Endothelial cell of umbilical vein (primary cell): ENCODE measurements at regions not wholly inside any gene's neighbourhood (a gene's known extent, or its start where the extent isn't known, plus 50 kb on each side); places are given as distances from the start of the nearest gene placed in this dataset.

Experiments used
- BruUV-seq: library from RNA; stranded (reverse); fragments of 400-500 nt; replicated peaks from 2 replicates; lab custom pipeline; 2021; lab: Mats Ljungman, UMichigan
- CTCF ChIA-PET: fragments of 300-600, 350-600 bp; sonication (Branson Sonifier 250); formaldehyde crosslinking; loops from one replicate; lab custom pipeline; 2021; ENCODE audit warnings: antibody characterized with exemption, inconsistent platforms; lab: Charles Lee
- POLR2A ChIA-PET: fragments of 300-600, 350-600 bp; sonication (Branson Sonifier 250); formaldehyde crosslinking; loops from one replicate; lab custom pipeline; 2021; ENCODE audit warnings: antibody characterized with exemption, inconsistent platforms; lab: Charles Lee
- DNase-seq: peaks from one replicate; pipeline ENCODE4 v3.0.0-alpha.2; 2011; ENCODE audit warnings: low read depth, low spot score
- FAIRE-seq: peaks from 2 replicates; lab custom pipeline; 2011; peaks lifted over from hg19 to GRCh38; lab: Jason Lieb, UNC
- H2AFZ ChIP-seq: 2 replicates; pipeline ENCODE4 v1.6.0; 2012; ENCODE audit warnings: low read depth, low read length, control low read depth, inconsistent platforms
- H3K27ac ChIP-seq: 2 replicates; pipeline ENCODE4 v1.5.1; 2011; ENCODE audit warnings: low read depth, mild to moderate bottlenecking, control low read depth, low read length, moderate library complexity; ENCODE audit not compliant: insufficient read depth
- H3K27me3 ChIP-seq, 2 experiments: 2 replicates each; pipeline versions ENCODE4 v1.6.0 to v1.6.1; 2011; ENCODE audit warnings: low read length in 2 of 2, mixed read lengths in 1 of 2; ENCODE audit not compliant: control insufficient read depth in 2 of 2, insufficient read depth in 2 of 2
- H3K36me3 ChIP-seq, 2 experiments: 2 replicates in 1 of 2; 3 replicates in 1 of 2; pipeline ENCODE4 v1.5.1; 2011; ENCODE audit warnings: low read length in 2 of 2, mild to moderate bottlenecking in 1 of 2, moderate library complexity in 1 of 2; ENCODE audit not compliant: control insufficient read depth in 2 of 2, insufficient read depth in 2 of 2; ENCODE audit errors: extremely low read depth in 1 of 2
- H3K4me1 ChIP-seq: 3 replicates; pipeline ENCODE4 v1.5.1; 2011; ENCODE audit warnings: mild to moderate bottlenecking, low read length; ENCODE audit not compliant: control insufficient read depth, insufficient read depth; ENCODE audit errors: extremely low read depth
- H3K4me2 ChIP-seq: 2 replicates; pipeline ENCODE4 v1.6.1; 2011; ENCODE audit warnings: low read length, control low read depth, mixed read lengths; ENCODE audit not compliant: insufficient read depth
- H3K4me3 ChIP-seq, 3 experiments: fragments of 200-600 bp in 1 of 3; sonication (generic), shearing (Covaris generic) in 1 of 3; replicated peaks in 1 of 3; 2 replicates each; pipeline ENCODE4 v1.5.1; 2011 to 2016; ENCODE audit warnings: control low read depth in 3 of 3, low read length in 3 of 3, mild to moderate bottlenecking in 2 of 3, inconsistent platforms in 1 of 3, low read depth in 1 of 3, moderate library complexity in 1 of 3; ENCODE audit not compliant: insufficient read depth in 1 of 3
- H3K79me2 ChIP-seq: 2 replicates; pipeline ENCODE4 v1.6.0; 2012; ENCODE audit warnings: low read length, inconsistent platforms; ENCODE audit not compliant: control insufficient read depth, insufficient read depth
- H3K9ac ChIP-seq: replicated peaks from 2 replicates; pipeline ENCODE3; 2011; ENCODE audit warnings: low read length, control low read depth; ENCODE audit not compliant: insufficient read depth; ENCODE audit errors: extremely low read depth
- H3K9me1 ChIP-seq: replicated peaks from 3 replicates; pipeline ENCODE4 v1.6.0; 2011; ENCODE audit warnings: mild to moderate bottlenecking, low read length; ENCODE audit not compliant: control insufficient read depth, insufficient read depth; ENCODE audit errors: extremely low read depth
- H3K9me3 ChIP-seq: replicated peaks from 2 replicates; pipeline ENCODE4 v1.5.1; 2012; ENCODE audit warnings: low read length, inconsistent platforms; ENCODE audit not compliant: control insufficient read depth, insufficient read depth
- H4K20me1 ChIP-seq: replicated peaks from 2 replicates; pipeline ENCODE3; 2011; ENCODE audit warnings: mild to moderate bottlenecking, low read length; ENCODE audit not compliant: control insufficient read depth, insufficient read depth; ENCODE audit errors: extremely low read depth
- FOS ChIP-seq: IDR thresholded peaks from 2 replicates; pipeline ENCODE4 v1.6.1; 2011; ENCODE audit warnings: mild to moderate bottlenecking, low read length, moderate library complexity, borderline replicate concordance; ENCODE audit not compliant: insufficient read depth
- GATA2 ChIP-seq: IDR thresholded peaks from 2 replicates; pipeline ENCODE4 v1.7.0; 2011; ENCODE audit warnings: low read depth, mild to moderate bottlenecking, moderate library complexity, mixed read lengths, low read length; ENCODE audit not compliant: insufficient read length, insufficient read depth
- JUN ChIP-seq: IDR thresholded peaks from 2 replicates; pipeline ENCODE4 v1.6.1; 2011; ENCODE audit warnings: borderline replicate concordance, low read depth; ENCODE audit not compliant: insufficient read length, insufficient read depth
- MAX ChIP-seq: IDR thresholded peaks from 2 replicates; pipeline ENCODE4 v1.6.1; 2011; ENCODE audit not compliant: insufficient read depth, insufficient read length
- MYC ChIP-seq: IDR thresholded peaks from one replicate; pipeline ENCODE4 v1.6.1; 2011; ENCODE audit warnings: mild to moderate bottlenecking, low read depth, low read length
- POLR2A ChIP-seq: IDR thresholded peaks from 2 replicates; pipeline ENCODE4 v1.6.1; 2012; ENCODE audit warnings: low read depth, mild to moderate bottlenecking, control low read depth, low read length
- dilution Hi-C: fragments of 300-500 bp; cut with MboI; formaldehyde crosslinking; loops from one replicate; pipeline ENCODE4 v1.15.0; 2019; ENCODE audit warnings: low sequenced_read_pairs; ENCODE audit not compliant: extremely low pct_ligation_motif_present
- intact Hi-C: fragments of 100-400 bp; cut with micrococcal nuclease; formaldehyde crosslinking; loops from one replicate; pipeline ENCODE4 v1.10.0; 2022

GRCh38 chr10:107497024-107497423 lies 332.5 kb upstream of the SORCS1 start:
- POLR2A ChIA-PET, result interaction anchor here (0.6 kb wide), 1 partner anchor 645 kb away, joined by 5 read pairs; no protein-coding TSS in a partner anchor
- no peaks in the 10 kb centered on the region for H3K4me1 ChIP-seq
- dilution Hi-C loops, result no loop called here

GRCh38 chr10:107496594-107496993 lies 332.1 kb upstream of the SORCS1 start:
- Histone ChIP-seq H3K27ac (no peak overlapping the region), H3K36me3 (no peaks in the 10 kb centered on the region), H3K9ac (no peak overlapping the region), H3K4me1 (no peaks in the 10 kb centered on the region), H2AFZ (no peak overlapping the region), H3K4me3 (no peak overlapping the region), H3K27me3 (no peaks in the 10 kb centered on the region), H3K4me2 (no peak overlapping the region), H3K9me3 (peaks cover 2% of the 10 kb centered on the region), H3K79me2 (no peaks in the 10 kb centered on the region), H4K20me1 (no peaks in the 10 kb centered on the region), H3K9me1 (no peaks in the 10 kb centered on the region)
- TF ChIP-seq POLR2A (no peak), MYC (no peak), MAX (no peak), GATA2 (no peak), JUN (no peak)
- dilution Hi-C loops (no loop called here), intact Hi-C loops (no loop called here)
- FAIRE-seq (no peak), DNase-seq (no peak)
- ChIA-PET CTCF (no interaction called here), POLR2A (no interaction called here)
- no TSS peak for BruUV-seq

More at GRCh38 chr10:107497024-107497423, 332.5 kb upstream of the SORCS1 start:
- Histone ChIP-seq H3K9ac (no peak overlapping the region), H3K9me3 (peaks cover 2% of the 10 kb centered on the region), H2AFZ (no peak overlapping the region), H3K27me3 (no peaks in the 10 kb centered on the region), H3K4me3 (no peak overlapping the region), H3K9me1 (no peaks in the 10 kb centered on the region), H4K20me1 (no peaks in the 10 kb centered on the region), H3K4me2 (no peak overlapping the region), H3K79me2 (no peaks in the 10 kb centered on the region), H3K36me3 (no peaks in the 10 kb centered on the region), H3K27ac (no peak overlapping the region)
- CTCF ChIA-PET, result no interaction called here
- DNase-seq, result no peak
- TF ChIP-seq MYC (no peak), FOS (no peak), JUN (no peak), GATA2 (no peak)
- BruUV-seq, result no TSS peak
- FAIRE-seq, result no peak
- intact Hi-C loops, result no loop called here
